Esophagus muscularis mucosa (tissue), 4 donors: ENCODE measurements at regions not wholly inside any gene's neighbourhood (a gene's known extent, or its start where the extent isn't known, plus 50 kb on each side); places are given as distances from the start of the nearest gene placed in this dataset.

ENCODE experiments used
- CTCF ChIP-seq, 3 experiments: fragments of 200-600 bp in 2 of 3; fragments of 450-650 bp in 1 of 3; sonication (generic) in 2 of 3; IDR thresholded peaks; one replicate each; pipeline ENCODE4 v1.5.1; 2017 to 2019; ENCODE audit warnings: antibody characterized with exemption in 3 of 3, mild to moderate bottlenecking in 2 of 3, moderate library complexity in 1 of 3
- EP300 ChIP-seq: sonication (generic); formaldehyde crosslinking; IDR thresholded peaks from one replicate; pipeline ENCODE4 v1.6.1; 2017; ENCODE audit warnings: antibody characterized with exemption
- POLR2A ChIP-seq: fragments of 450-650 bp; IDR thresholded peaks from one replicate; pipeline ENCODE4 v1.6.1; 2017; ENCODE audit warnings: antibody characterized with exemption, moderate library complexity, mild to moderate bottlenecking, low read depth
- POLR2AphosphoS5 ChIP-seq, 2 donors: sonication (generic); formaldehyde crosslinking; IDR thresholded peaks; one replicate each; pipeline ENCODE4 v1.6.1; 2017; ENCODE audit warnings: antibody characterized with exemption in 2 of 2

- no peak for TF ChIP-seq EP300
- no peak for TF ChIP-seq POLR2A
- no peak for TF ChIP-seq CTCF (IDR thresholded peaks at IDR 0.05)
- no peak for TF ChIP-seq POLR2AphosphoS5 (IDR thresholded peaks at IDR 0.05)
Measured at GRCh38 chr9:91137391-91137790, 224.3 kb downstream of the AUH start.
